GM18502 (cell line): ENCODE measurements at regions not wholly inside any gene's neighbourhood (a gene's known extent, or its start where the extent isn't known, plus 50 kb on each side); places are given as distances from the start of the nearest gene placed in this dataset.

ENCODE experiments used
- ATAC-seq: cut with Tn5 transposase; IDR thresholded peaks from one replicate; pipeline ENCODE4 v1.9.1; 2021; ENCODE audit warnings: mild to moderate bottlenecking; ENCODE audit not compliant: unreplicated experiment, poor library complexity

- ATAC-seq, result no peak
These were observed 221.1 kb upstream of the PBX1 start for GRCh38 chr1:164337885-164338284.

GRCh38 chr1:164343189-164343588 lies 215.8 kb upstream of the PBX1 start:
- no peak for ATAC-seq

GRCh38 chr1:164347980-164348379 lies 211.0 kb upstream of the PBX1 start:
- no peak for ATAC-seq

GRCh38 chr1:164356511-164356910 lies 202.5 kb upstream of the PBX1 start:
- ATAC-seq, result no peak

- no peak for ATAC-seq
These were observed 198.7 kb upstream of the PBX1 start for GRCh38 chr1:164360265-164360664.

- ATAC-seq, result no peak
These were observed 197.1 kb upstream of the PBX1 start for GRCh38 chr1:164361927-164362326.

GRCh38 chr1:164363980-164364379 lies 195.0 kb upstream of the PBX1 start:
- ATAC-seq, result no peak

GRCh38 chr1:164366014-164366413 lies 193.0 kb upstream of the PBX1 start:
- no peak for ATAC-seq

- no peak for ATAC-seq
These were observed 189.2 kb upstream of the PBX1 start for GRCh38 chr1:164369698-164370365.

GRCh38 chr1:164380893-164381292 lies 178.1 kb upstream of the PBX1 start:
- ATAC-seq, result no peak

GRCh38 chr1:164382384-164382783 lies 176.6 kb upstream of the PBX1 start:
- no peak for ATAC-seq

GRCh38 chr1:164384262-164384661 lies 174.7 kb upstream of the PBX1 start:
- ATAC-seq, result no peak

GRCh38 chr1:164417016-164417704 lies 141.8 kb upstream of the PBX1 start:
- no peak for ATAC-seq

GRCh38 chr1:164423136-164423535 lies 135.8 kb upstream of the PBX1 start:
- no peak for ATAC-seq

- ATAC-seq, result no peak
These were observed 125.7 kb upstream of the PBX1 start for GRCh38 chr1:164433141-164433817.

GRCh38 chr1:164433818-164434170 lies 125.2 kb upstream of the PBX1 start:
- no peak for ATAC-seq

GRCh38 chr1:164440232-164440631 lies 118.8 kb upstream of the PBX1 start:
- ATAC-seq, result no peak

- ATAC-seq, result no peak
These were observed 115.8 kb upstream of the PBX1 start for GRCh38 chr1:164443166-164443565.

- ATAC-seq, result no peak
These were observed 115.1 kb upstream of the PBX1 start for GRCh38 chr1:164443836-164444235.

GRCh38 chr1:164446020-164446419 lies 113.0 kb upstream of the PBX1 start:
- ATAC-seq, result no peak

- no peak for ATAC-seq
These were observed 106.4 kb upstream of the PBX1 start for GRCh38 chr1:164452549-164452948.

GRCh38 chr1:164456272-164456671 lies 102.7 kb upstream of the PBX1 start:
- no peak for ATAC-seq
